WTC11 (cell line): ENCODE measurements at regions not wholly inside any gene's neighbourhood (a gene's known extent, or its start where the extent isn't known, plus 50 kb on each side); places are given as distances from the start of the nearest gene placed in this dataset.

Experiments
- ATAC-seq: fragments of 200-7000 bp; cut with Tn5 transposase; 2 replicates; pipeline ENCODE4 v1.10.0; 2021; ENCODE audit warnings: mild to moderate bottlenecking, moderate library complexity
- CTCF ChIA-PET: fragments of 300-600 bp; sonication (Branson Sonifier 250); formaldehyde crosslinking; loops from one replicate; lab custom pipeline; 2021; ENCODE audit warnings: antibody characterized with exemption; lab: Charles Lee
- POLR2A ChIA-PET: fragments of 350-600 bp; sonication (Branson Sonifier 250); formaldehyde crosslinking; loops from one replicate; lab custom pipeline; 2021; ENCODE audit warnings: antibody characterized with exemption; lab: Charles Lee
- DNase-seq: peaks from one replicate; pipeline ENCODE4 v3.0.0; 2021; ENCODE audit warnings: low spot score
- H3K27ac Mint-ChIP-seq: 2 replicates; pipeline ENCODE4 v1.8.0; 2021; ENCODE audit warnings: mixed read lengths
- H3K27me3 Mint-ChIP-seq: 2 replicates; pipeline ENCODE4 v1.8.0; 2021; ENCODE audit warnings: low read depth, mild to moderate bottlenecking, moderate library complexity, mixed read lengths
- H3K36me3 Mint-ChIP-seq: 2 replicates; pipeline ENCODE4 v1.8.0; 2021; ENCODE audit warnings: mixed read lengths
- H3K4me1 Mint-ChIP-seq: 2 replicates; pipeline ENCODE4 v1.8.0; 2022; ENCODE audit warnings: mixed read lengths
- H3K4me3 Mint-ChIP-seq: 2 replicates; pipeline ENCODE4 v1.8.0; 2021; ENCODE audit warnings: mild to moderate bottlenecking, moderate library complexity, mixed read lengths
- H3K9me3 Mint-ChIP-seq: 2 replicates; pipeline ENCODE4 v1.8.0; 2021; ENCODE audit warnings: mixed read lengths
- CREM ChIP-seq: sonication (generic); formaldehyde crosslinking; IDR thresholded peaks from 2 replicates; pipeline ENCODE4 v1.8.1; 2022; ENCODE audit warnings: mild to moderate bottlenecking, missing genetic modification reagents, moderate library complexity
- ELF4 ChIP-seq: sonication (generic); formaldehyde crosslinking; IDR thresholded peaks from 2 replicates; pipeline ENCODE4 v1.8.1; 2022; ENCODE audit warnings: low read depth, mild to moderate bottlenecking, moderate library complexity, missing genetic modification reagents
- FOXJ3 ChIP-seq: sonication (generic); formaldehyde crosslinking; IDR thresholded peaks from 2 replicates; pipeline ENCODE4 v1.9.0; 2021; ENCODE audit warnings: missing genetic modification reagents, mild to moderate bottlenecking, borderline replicate concordance
- FOXK1 ChIP-seq: sonication (generic); formaldehyde crosslinking; IDR thresholded peaks from 2 replicates; pipeline ENCODE4 v1.8.0; 2022; ENCODE audit warnings: mild to moderate bottlenecking, moderate library complexity, missing genetic modification reagents
- GTF2I ChIP-seq: fragments of 250-450 bp; sonication (Bioruptor Pico); conservative IDR thresholded peaks from 2 replicates; pipeline ENCODE4 v1.4.0; 2021; ENCODE audit warnings: mild to moderate bottlenecking
- JUN ChIP-seq: sonication (generic); formaldehyde crosslinking; IDR thresholded peaks from 2 replicates; pipeline ENCODE4 v1.8.0; 2023; ENCODE audit warnings: mild to moderate bottlenecking, missing genetic modification reagents
- SOX15 ChIP-seq: fragments of 250-450 bp; sonication (Bioruptor Pico); IDR thresholded peaks from 2 replicates; pipeline ENCODE4 v1.9.0; 2021; ENCODE audit warnings: mild to moderate bottlenecking
- ZBTB21 ChIP-seq: sonication (generic); formaldehyde crosslinking; IDR thresholded peaks from 2 replicates; pipeline ENCODE4 v1.8.1; 2023; ENCODE audit warnings: mild to moderate bottlenecking, missing genetic modification reagents, borderline replicate concordance
- ZNF121 ChIP-seq: sonication (generic); formaldehyde crosslinking; IDR thresholded peaks from 2 replicates; pipeline ENCODE4 v1.8.0; 2023; ENCODE audit warnings: missing genetic modification reagents
- ZNF232 ChIP-seq: sonication (generic); formaldehyde crosslinking; IDR thresholded peaks from 2 replicates; pipeline ENCODE4 v1.8.0; 2022; ENCODE audit warnings: mild to moderate bottlenecking, missing genetic modification reagents
- TF ChIP-seq, protein P1 (sequence below): fragments of 250-450 bp; sonication (Bioruptor Pico); IDR thresholded peaks from 2 replicates; pipeline ENCODE4 v1.9.0; 2021; ENCODE audit warnings: mild to moderate bottlenecking
- TF ChIP-seq, protein P2 (sequence below): sonication (generic); formaldehyde crosslinking; IDR thresholded peaks from 2 replicates; pipeline ENCODE4 v1.8.0; 2022; ENCODE audit warnings: mild to moderate bottlenecking, missing genetic modification reagents
- TF ChIP-seq, protein P3 (sequence below): fragments of 250-450 bp; sonication (Bioruptor Pico); IDR thresholded peaks from 2 replicates; pipeline ENCODE4 v1.8.0; 2021; ENCODE audit warnings: mild to moderate bottlenecking
- TF ChIP-seq, protein P4 (sequence below): sonication (generic); formaldehyde crosslinking; IDR thresholded peaks from 2 replicates; pipeline ENCODE4 v1.8.0; 2023; ENCODE audit warnings: missing genetic modification reagents, mild to moderate bottlenecking, borderline replicate concordance
- TF ChIP-seq, protein P5 (sequence below): fragments of 250-450 bp; sonication (Bioruptor Pico); IDR thresholded peaks from 2 replicates; pipeline ENCODE4 v1.9.0; 2021; ENCODE audit warnings: mild to moderate bottlenecking, borderline replicate concordance
- TF ChIP-seq, protein P6 (sequence below): sonication (generic); formaldehyde crosslinking; IDR thresholded peaks from 2 replicates; pipeline ENCODE4 v1.8.0; 2023; ENCODE audit warnings: missing genetic modification reagents
- TF ChIP-seq, protein P7 (sequence below): sonication (generic); formaldehyde crosslinking; IDR thresholded peaks from 2 replicates; pipeline ENCODE4 v1.8.1; 2022; ENCODE audit warnings: mild to moderate bottlenecking, moderate library complexity, missing genetic modification reagents
- TF ChIP-seq, protein P8 (sequence below): sonication (generic); formaldehyde crosslinking; IDR thresholded peaks from 2 replicates; pipeline ENCODE4 v1.8.1; 2022; ENCODE audit warnings: mild to moderate bottlenecking, missing genetic modification reagents, moderate library complexity, borderline replicate concordance

DNA sequence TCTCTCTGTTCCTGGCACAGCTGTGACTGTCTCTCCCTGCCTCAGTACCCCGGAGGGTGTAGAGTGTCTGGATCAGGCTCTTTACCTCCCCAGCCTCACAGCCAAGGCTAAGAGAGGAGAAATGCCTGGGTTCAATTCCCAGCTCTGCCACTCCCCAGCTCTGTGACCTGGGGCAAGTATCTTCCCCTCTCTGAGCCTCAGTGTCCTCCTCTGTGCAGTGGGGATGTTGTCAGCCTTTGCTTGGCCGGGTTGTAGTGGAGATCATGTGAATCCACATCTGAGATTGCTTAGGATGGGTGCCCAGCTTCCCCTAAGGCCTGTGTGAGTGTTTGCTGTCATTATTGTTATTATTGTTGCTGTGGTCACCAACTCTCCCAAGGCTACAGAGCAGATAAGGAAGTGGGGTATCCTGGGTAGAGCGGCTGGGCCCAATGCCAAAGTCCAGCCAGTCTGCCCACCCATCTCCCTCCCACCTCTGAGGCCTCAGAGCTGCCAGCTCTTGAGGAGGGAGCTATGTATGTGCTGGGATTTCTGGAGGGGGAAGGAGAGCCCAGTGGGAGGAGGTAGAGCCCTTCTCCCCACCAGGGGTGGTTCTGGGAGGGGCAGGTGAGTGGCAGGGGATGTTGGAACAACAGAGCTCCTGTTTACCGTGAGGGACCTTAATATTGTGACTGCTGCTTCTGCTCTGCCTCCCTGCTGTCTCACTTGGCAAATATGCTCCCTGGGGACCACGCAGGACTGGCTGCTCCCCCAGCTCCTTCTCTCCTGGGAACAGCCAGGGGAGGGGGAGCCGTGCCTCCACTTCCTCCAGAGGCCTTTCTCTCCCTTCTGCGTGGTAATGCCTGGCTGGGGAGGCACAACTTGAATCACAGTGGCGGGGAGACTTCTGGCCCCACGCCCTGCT is 170.5 kb downstream of the RPS24 start (continued):
- TF ChIP-seq, protein P1, sequence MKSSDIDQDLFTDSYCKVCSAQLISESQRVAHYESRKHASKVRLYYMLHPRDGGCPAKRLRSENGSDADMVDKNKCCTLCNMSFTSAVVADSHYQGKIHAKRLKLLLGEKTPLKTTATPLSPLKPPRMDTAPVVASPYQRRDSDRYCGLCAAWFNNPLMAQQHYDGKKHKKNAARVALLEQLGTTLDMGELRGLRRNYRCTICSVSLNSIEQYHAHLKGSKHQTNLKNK: no peak

DNA sequence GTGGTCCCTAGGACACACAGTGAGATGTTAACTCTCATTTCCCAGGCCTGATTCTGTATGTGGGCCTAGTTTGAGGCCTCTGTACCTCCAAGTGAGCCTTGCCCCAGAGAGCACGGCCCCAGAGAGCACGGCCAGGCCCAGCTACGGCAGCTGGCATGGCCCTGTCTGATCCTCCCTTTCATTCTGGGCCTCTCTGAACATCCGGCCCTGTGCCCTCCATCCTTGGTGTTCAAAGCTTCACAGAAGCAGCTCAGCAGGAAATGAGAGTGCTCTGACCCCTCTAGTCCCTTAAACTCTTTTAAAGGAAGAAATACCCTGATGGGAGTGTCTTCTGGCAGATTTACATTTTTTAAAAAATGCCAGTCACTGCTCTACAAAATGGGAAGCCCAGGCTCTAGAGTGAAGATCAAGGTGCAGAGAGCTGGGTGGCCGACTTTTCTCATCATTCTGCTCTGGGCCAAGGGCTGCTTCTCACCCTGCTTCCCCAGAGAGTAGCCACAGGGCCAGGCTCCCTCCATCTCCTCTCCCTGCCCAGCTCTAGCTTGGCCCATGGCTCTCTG is 171.9 kb downstream of the RPS24 start:
- CTCF ChIA-PET: interaction anchor here (1.3 to 2.1 kb wide), 2 partner anchors 9 to 54 kb away, joined by 3 to 7 read pairs; no protein-coding TSS in a partner anchor
- DNase-seq: no peak
- Mint-ChIP-seq H3K27me3 (no peaks in the 10 kb centered on the region), H3K36me3 (no peaks in the 10 kb centered on the region), H3K27ac (no peak overlapping the region; the same call in 1 of the 2 replicates), H3K9me3 (no peaks in the 10 kb centered on the region), H3K4me1 (peaks cover 9% of the 10 kb centered on the region), H3K4me3 (no peak overlapping the region)
- POLR2A ChIA-PET: no interaction called here
- TF ChIP-seq, protein P2, sequence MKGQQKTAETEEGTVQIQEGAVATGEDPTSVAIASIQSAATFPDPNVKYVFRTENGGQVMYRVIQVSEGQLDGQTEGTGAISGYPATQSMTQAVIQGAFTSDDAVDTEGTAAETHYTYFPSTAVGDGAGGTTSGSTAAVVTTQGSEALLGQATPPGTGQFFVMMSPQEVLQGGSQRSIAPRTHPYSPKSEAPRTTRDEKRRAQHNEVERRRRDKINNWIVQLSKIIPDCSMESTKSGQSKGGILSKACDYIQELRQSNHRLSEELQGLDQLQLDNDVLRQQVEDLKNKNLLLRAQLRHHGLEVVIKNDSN (CRISPR knock-in tag): no peak
- TF ChIP-seq CREM: no peak
- TF ChIP-seq FOXK1 (CRISPR knock-in tag): no peak
- TF ChIP-seq SOX15: no peak
- TF ChIP-seq GTF2I (CRISPR knock-in tag): no peak
- TF ChIP-seq FOXJ3: no peak
- TF ChIP-seq, protein P3, sequence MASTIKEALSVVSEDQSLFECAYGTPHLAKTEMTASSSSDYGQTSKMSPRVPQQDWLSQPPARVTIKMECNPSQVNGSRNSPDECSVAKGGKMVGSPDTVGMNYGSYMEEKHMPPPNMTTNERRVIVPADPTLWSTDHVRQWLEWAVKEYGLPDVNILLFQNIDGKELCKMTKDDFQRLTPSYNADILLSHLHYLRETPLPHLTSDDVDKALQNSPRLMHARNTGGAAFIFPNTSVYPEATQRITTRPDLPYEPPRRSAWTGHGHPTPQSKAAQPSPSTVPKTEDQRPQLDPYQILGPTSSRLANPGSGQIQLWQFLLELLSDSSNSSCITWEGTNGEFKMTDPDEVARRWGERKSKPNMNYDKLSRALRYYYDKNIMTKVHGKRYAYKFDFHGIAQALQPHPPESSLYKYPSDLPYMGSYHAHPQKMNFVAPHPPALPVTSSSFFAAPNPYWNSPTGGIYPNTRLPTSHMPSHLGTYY (CRISPR knock-in tag): no peak
- no peak for TF ChIP-seq ZNF121 (CRISPR knock-in tag)
- no peak for TF ChIP-seq ELF4 (CRISPR knock-in tag)
- TF ChIP-seq, protein P4, sequence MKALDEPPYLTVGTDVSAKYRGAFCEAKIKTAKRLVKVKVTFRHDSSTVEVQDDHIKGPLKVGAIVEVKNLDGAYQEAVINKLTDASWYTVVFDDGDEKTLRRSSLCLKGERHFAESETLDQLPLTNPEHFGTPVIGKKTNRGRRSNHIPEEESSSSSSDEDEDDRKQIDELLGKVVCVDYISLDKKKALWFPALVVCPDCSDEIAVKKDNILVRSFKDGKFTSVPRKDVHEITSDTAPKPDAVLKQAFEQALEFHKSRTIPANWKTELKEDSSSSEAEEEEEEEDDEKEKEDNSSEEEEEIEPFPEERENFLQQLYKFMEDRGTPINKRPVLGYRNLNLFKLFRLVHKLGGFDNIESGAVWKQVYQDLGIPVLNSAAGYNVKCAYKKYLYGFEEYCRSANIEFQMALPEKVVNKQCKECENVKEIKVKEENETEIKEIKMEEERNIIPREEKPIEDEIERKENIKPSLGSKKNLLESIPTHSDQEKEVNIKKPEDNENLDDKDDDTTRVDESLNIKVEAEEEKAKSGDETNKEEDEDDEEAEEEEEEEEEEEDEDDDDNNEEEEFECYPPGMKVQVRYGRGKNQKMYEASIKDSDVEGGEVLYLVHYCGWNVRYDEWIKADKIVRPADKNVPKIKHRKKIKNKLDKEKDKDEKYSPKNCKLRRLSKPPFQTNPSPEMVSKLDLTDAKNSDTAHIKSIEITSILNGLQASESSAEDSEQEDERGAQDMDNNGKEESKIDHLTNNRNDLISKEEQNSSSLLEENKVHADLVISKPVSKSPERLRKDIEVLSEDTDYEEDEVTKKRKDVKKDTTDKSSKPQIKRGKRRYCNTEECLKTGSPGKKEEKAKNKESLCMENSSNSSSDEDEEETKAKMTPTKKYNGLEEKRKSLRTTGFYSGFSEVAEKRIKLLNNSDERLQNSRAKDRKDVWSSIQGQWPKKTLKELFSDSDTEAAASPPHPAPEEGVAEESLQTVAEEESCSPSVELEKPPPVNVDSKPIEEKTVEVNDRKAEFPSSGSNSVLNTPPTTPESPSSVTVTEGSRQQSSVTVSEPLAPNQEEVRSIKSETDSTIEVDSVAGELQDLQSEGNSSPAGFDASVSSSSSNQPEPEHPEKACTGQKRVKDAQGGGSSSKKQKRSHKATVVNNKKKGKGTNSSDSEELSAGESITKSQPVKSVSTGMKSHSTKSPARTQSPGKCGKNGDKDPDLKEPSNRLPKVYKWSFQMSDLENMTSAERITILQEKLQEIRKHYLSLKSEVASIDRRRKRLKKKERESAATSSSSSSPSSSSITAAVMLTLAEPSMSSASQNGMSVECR (CRISPR knock-in tag): no peak
- no peak for TF ChIP-seq ZNF232
- no peak for ATAC-seq

DNA sequence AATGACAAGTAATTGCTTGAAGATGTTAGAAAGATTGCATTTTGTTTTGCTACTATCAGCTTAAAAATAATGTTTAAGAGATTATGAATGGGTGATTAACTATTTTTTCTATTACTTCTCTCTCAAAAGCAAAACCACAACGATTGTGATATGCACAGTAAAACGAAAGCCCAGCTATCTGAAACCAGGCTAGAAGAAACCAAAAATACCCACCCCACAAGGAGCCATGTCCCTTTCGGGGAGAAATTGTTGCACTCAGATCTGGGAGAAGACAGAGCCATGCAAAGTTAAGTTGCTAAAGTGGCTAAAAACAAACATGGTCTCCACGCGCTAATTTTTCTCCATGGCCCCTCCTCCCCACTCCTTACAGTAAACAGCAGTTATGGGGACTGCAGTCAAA is 173.6 kb downstream of the RPS24 start:
- ATAC-seq: no peak
- ChIA-PET POLR2A (no interaction called here), CTCF (interaction anchor here (0.9 kb wide), 1 partner anchor 110 kb away, joined by 3 read pairs; no protein-coding TSS in a partner anchor)
- DNase-seq: no peak
- Mint-ChIP-seq H3K27me3 (no peaks in the 10 kb centered on the region), H3K4me1 (peaks cover 9% of the 10 kb centered on the region), H3K9me3 (no peaks in the 10 kb centered on the region), H3K4me3 (no peak overlapping the region), H3K36me3 (no peaks in the 10 kb centered on the region), H3K27ac (no peak overlapping the region)
- TF ChIP-seq JUN (no peak), ZBTB21 (CRISPR knock-in tag) (no peak)
- TF ChIP-seq, protein P5, sequence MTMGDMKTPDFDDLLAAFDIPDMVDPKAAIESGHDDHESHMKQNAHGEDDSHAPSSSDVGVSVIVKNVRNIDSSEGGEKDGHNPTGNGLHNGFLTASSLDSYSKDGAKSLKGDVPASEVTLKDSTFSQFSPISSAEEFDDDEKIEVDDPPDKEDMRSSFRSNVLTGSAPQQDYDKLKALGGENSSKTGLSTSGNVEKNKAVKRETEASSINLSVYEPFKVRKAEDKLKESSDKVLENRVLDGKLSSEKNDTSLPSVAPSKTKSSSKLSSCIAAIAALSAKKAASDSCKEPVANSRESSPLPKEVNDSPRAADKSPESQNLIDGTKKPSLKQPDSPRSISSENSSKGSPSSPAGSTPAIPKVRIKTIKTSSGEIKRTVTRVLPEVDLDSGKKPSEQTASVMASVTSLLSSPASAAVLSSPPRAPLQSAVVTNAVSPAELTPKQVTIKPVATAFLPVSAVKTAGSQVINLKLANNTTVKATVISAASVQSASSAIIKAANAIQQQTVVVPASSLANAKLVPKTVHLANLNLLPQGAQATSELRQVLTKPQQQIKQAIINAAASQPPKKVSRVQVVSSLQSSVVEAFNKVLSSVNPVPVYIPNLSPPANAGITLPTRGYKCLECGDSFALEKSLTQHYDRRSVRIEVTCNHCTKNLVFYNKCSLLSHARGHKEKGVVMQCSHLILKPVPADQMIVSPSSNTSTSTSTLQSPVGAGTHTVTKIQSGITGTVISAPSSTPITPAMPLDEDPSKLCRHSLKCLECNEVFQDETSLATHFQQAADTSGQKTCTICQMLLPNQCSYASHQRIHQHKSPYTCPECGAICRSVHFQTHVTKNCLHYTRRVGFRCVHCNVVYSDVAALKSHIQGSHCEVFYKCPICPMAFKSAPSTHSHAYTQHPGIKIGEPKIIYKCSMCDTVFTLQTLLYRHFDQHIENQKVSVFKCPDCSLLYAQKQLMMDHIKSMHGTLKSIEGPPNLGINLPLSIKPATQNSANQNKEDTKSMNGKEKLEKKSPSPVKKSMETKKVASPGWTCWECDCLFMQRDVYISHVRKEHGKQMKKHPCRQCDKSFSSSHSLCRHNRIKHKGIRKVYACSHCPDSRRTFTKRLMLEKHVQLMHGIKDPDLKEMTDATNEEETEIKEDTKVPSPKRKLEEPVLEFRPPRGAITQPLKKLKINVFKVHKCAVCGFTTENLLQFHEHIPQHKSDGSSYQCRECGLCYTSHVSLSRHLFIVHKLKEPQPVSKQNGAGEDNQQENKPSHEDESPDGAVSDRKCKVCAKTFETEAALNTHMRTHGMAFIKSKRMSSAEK (CRISPR knock-in tag): no peak
- TF ChIP-seq, protein P6, sequence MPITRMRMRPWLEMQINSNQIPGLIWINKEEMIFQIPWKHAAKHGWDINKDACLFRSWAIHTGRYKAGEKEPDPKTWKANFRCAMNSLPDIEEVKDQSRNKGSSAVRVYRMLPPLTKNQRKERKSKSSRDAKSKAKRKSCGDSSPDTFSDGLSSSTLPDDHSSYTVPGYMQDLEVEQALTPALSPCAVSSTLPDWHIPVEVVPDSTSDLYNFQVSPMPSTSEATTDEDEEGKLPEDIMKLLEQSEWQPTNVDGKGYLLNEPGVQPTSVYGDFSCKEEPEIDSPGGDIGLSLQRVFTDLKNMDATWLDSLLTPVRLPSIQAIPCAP (CRISPR knock-in tag): no peak
- TF ChIP-seq, protein P7, sequence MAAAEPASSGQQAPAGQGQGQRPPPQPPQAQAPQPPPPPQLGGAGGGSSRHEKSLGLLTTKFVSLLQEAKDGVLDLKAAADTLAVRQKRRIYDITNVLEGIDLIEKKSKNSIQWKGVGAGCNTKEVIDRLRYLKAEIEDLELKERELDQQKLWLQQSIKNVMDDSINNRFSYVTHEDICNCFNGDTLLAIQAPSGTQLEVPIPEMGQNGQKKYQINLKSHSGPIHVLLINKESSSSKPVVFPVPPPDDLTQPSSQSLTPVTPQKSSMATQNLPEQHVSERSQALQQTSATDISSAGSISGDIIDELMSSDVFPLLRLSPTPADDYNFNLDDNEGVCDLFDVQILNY (CRISPR knock-in tag): no peak
- TF ChIP-seq, protein P8, sequence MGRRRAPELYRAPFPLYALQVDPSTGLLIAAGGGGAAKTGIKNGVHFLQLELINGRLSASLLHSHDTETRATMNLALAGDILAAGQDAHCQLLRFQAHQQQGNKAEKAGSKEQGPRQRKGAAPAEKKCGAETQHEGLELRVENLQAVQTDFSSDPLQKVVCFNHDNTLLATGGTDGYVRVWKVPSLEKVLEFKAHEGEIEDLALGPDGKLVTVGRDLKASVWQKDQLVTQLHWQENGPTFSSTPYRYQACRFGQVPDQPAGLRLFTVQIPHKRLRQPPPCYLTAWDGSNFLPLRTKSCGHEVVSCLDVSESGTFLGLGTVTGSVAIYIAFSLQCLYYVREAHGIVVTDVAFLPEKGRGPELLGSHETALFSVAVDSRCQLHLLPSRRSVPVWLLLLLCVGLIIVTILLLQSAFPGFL (CRISPR knock-in tag): no peak
